Hepatocyte (in vitro differentiated cells): ENCODE measurements at regions not wholly inside any gene's neighbourhood (a gene's known extent, or its start where the extent isn't known, plus 50 kb on each side); places are given as distances from the start of the nearest gene placed in this dataset.

Experiments used
- DNase-seq: peaks from one replicate; pipeline ENCODE4 v3.0.0-alpha.2; 2016; ENCODE audit warnings: low spot score
- H2AFZ ChIP-seq: fragments of 200-600 bp; sonication (generic); 2 replicates; pipeline ENCODE4 v1.6.0; 2016; ENCODE audit warnings: antibody characterized with exemption, mild to moderate bottlenecking
- H3K27ac ChIP-seq: fragments of 200-600 bp; sonication (generic); 2 replicates; pipeline ENCODE4 v1.5.1; 2016; ENCODE audit warnings: mild to moderate bottlenecking
- H3K27me3 ChIP-seq: fragments of 200-600 bp; sonication (generic); 2 replicates; pipeline ENCODE4 v1.6.1; 2016
- H3K36me3 ChIP-seq: fragments of 200-600 bp; sonication (generic); replicated peaks from 2 replicates; pipeline ENCODE4 v1.5.1; 2016; ENCODE audit warnings: low read depth; ENCODE audit not compliant: insufficient read depth
- H3K4me1 ChIP-seq: fragments of 200-600 bp; sonication (generic); 2 replicates; pipeline ENCODE4 v1.5.1; 2016; ENCODE audit warnings: mild to moderate bottlenecking, moderate library complexity; ENCODE audit not compliant: insufficient read depth
- H3K4me2 ChIP-seq: fragments of 200-600 bp; sonication (generic); 2 replicates; pipeline ENCODE4 v1.6.0; 2016
- H3K4me3 ChIP-seq: fragments of 200-600 bp; sonication (generic); 2 replicates; pipeline ENCODE4 v1.5.1; 2016; ENCODE audit warnings: mild to moderate bottlenecking
- H3K79me2 ChIP-seq: fragments of 200-600 bp; sonication (generic); 2 replicates; pipeline ENCODE4 v1.6.0; 2017; ENCODE audit warnings: mild to moderate bottlenecking
- H3K9me2 ChIP-seq: fragments of 200-600 bp; sonication (generic); replicated peaks from 2 replicates; pipeline ENCODE4 v1.6.0; 2017; ENCODE audit warnings: mild to moderate bottlenecking; ENCODE audit not compliant: insufficient read depth
- H3K9me3 ChIP-seq: fragments of 200-600 bp; sonication (generic); 2 replicates; pipeline ENCODE4 v1.5.1; 2016; ENCODE audit warnings: low read depth, mild to moderate bottlenecking
- H4K20me1 ChIP-seq: fragments of 200-600 bp; sonication (generic); 2 replicates; pipeline ENCODE4 v1.6.0; 2016; ENCODE audit warnings: mild to moderate bottlenecking; ENCODE audit not compliant: insufficient read depth, poor library complexity, severe bottlenecking
- EZH2 ChIP-seq: fragments of 200-600 bp; sonication (generic); IDR thresholded peaks from 2 replicates; pipeline ENCODE4 v1.6.1; 2016; ENCODE audit warnings: antibody characterized with exemption, mild to moderate bottlenecking, borderline replicate concordance
- EZH2phosphoT487 ChIP-seq: fragments of 200-600 bp; sonication (generic); IDR thresholded peaks from one replicate; pipeline ENCODE4 v1.6.1; 2018; ENCODE audit warnings: antibody characterized with exemption, mild to moderate bottlenecking, low read depth, moderate library complexity; ENCODE audit not compliant: unreplicated experiment, severe bottlenecking
- WGBS: methylation state at CpG from one replicate; pipeline ENCODE4 v1.1.6; 2016; ENCODE audit warnings: low lambda C conversion rate; ENCODE audit errors: missing lambda C conversion rate; 5-methylcytosine and 5-hydroxymethylcytosine counted together
- TF ChIP-seq, protein P1 (sequence below): fragments of 200-600 bp; sonication (generic); IDR thresholded peaks from 2 replicates; pipeline ENCODE4 v1.5.1; 2016; ENCODE audit warnings: antibody characterized with exemption, mild to moderate bottlenecking; ENCODE audit not compliant: poor library complexity

DNA sequence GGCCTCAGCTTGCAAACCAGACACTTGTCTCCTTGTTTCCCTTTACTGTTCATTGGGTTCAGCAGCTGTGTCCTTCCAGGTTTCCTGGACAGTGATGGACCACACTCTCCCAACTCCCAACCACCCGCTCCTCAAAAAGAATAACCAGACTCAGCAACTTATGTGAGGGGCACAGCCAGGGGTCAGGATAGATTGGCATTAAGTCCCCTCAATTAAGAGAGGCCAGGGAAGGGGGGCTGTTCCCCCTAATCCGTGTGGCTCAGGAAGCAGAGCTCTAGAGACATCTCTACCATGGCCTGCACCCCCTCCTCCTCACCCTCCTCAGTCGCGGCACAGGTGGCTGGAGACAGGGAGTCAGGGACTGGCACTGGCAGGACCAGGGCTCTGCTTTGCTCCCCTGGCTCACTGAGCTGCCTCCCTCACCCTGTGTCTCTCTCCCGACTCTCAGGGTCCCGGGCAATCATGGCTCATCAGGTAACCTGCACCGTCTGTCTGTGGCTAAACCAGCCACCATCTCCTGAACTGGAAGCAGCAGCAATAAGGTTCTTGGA lies 111.7 kb downstream of the ZNF280B start:
- no peaks in the 10 kb centered on the region for H4K20me1 ChIP-seq
- DNase-seq, result no peak
- no peak overlapping the region for H3K4me2 ChIP-seq
- WGBS, result 73% methylated on average over 7 of the region's 7 CpGs
- no peaks in the 10 kb centered on the region for H3K9me2 ChIP-seq
- no peaks in the 10 kb centered on the region for H3K36me3 ChIP-seq
- H3K79me2 ChIP-seq, result no peaks in the 10 kb centered on the region
- no peak overlapping the region for H2AFZ ChIP-seq
- no peak overlapping the region for H3K4me3 ChIP-seq
- TF ChIP-seq, protein P1, sequence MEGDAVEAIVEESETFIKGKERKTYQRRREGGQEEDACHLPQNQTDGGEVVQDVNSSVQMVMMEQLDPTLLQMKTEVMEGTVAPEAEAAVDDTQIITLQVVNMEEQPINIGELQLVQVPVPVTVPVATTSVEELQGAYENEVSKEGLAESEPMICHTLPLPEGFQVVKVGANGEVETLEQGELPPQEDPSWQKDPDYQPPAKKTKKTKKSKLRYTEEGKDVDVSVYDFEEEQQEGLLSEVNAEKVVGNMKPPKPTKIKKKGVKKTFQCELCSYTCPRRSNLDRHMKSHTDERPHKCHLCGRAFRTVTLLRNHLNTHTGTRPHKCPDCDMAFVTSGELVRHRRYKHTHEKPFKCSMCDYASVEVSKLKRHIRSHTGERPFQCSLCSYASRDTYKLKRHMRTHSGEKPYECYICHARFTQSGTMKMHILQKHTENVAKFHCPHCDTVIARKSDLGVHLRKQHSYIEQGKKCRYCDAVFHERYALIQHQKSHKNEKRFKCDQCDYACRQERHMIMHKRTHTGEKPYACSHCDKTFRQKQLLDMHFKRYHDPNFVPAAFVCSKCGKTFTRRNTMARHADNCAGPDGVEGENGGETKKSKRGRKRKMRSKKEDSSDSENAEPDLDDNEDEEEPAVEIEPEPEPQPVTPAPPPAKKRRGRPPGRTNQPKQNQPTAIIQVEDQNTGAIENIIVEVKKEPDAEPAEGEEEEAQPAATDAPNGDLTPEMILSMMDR, result no peak
- TF ChIP-seq EZH2 (no peak), EZH2phosphoT487 (no peak)
- peaks cover 8% of the 10 kb centered on the region for H3K27me3 ChIP-seq
- no peaks in the 10 kb centered on the region for H3K4me1 ChIP-seq
- no peak overlapping the region for H3K27ac ChIP-seq
- no peaks in the 10 kb centered on the region for H3K9me3 ChIP-seq

DNA sequence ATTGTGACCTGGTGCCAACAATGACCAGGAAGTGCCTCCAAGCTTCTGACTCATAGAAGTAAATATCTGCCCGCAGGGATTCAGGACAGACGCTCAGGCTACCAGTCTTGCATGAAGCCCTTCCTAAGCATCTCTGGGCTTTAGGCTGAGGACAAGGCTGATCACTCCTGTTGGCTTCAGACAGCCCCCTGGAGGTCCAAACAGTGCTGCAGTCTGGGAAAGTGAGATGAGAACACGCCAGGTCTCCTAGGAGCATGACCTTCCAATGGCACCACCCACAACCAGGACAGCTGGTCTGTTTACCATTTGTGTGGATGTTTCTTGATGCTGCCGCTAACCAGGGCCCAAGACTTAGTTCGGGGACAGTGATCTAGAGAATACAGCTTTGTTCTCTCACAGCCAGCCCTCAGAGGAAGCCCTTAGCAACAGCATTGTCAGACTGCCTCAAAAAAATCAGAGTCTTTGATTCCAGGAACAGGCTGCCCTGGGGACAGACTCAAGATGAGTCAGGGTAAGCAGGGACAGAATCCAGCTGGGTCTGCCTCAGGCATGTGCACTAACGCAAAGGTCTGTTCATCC lies 111.2 kb downstream of the ZNF280B start:
- peaks cover 8% of the 10 kb centered on the region for H3K27me3 ChIP-seq
- H3K4me2 ChIP-seq, result no peak overlapping the region
- no peak overlapping the region for H2AFZ ChIP-seq
- H3K4me1 ChIP-seq, result no peaks in the 10 kb centered on the region
- H4K20me1 ChIP-seq, result no peaks in the 10 kb centered on the region
- H3K9me2 ChIP-seq, result no peaks in the 10 kb centered on the region
- H3K36me3 ChIP-seq, result no peaks in the 10 kb centered on the region
- H3K27ac ChIP-seq, result no peak overlapping the region
- DNase-seq, result no peak
- H3K9me3 ChIP-seq, result no peaks in the 10 kb centered on the region
- 42% methylated on average over 6 of the region's 6 CpGs for WGBS
- H3K4me3 ChIP-seq, result no peak overlapping the region
- TF ChIP-seq EZH2phosphoT487 (no peak), EZH2 (no peak)
- TF ChIP-seq, protein P1, result no peak
- H3K79me2 ChIP-seq, result no peaks in the 10 kb centered on the region

DNA sequence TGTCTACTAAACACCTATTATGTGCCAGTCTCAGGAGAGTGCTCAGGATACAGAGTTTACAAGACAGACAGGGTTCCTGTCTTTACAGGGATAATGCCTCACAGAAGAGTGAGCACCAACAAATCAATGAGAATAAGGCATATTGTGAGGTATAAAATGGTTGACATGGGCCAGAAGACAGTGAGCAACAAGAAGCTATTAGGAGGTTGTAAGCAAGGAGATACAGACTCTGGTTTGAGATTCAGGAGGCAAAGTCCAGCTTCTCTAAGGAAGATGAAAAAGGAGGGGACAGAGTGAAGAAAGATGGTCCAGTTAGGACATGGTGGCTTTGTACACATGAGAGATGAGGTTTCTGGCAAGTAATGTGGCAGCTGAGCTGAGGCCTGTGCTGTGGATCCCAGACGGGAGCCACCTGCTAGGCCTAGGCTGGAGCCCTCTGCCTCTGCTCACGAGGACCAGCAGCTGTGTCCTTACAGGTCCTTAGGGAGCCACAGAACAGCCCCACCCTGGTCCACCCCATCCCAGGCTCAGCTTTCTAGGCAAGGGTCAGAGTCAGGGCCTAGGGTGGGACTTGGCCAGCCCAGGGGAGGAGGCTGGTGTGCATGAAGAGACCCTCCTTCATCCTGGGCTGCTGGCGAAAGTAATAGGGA lies 110.5 kb downstream of the ZNF280B start:
- 63% methylated on average over 3 of the region's 3 CpGs for WGBS

More for the DNA sequence above, 110.5 kb downstream of the ZNF280B start:
- no peaks in the 10 kb centered on the region for H4K20me1 ChIP-seq
- no peaks in the 10 kb centered on the region for H3K9me2 ChIP-seq
- no peaks in the 10 kb centered on the region for H3K9me3 ChIP-seq
- no peak overlapping the region for H2AFZ ChIP-seq
- H3K4me1 ChIP-seq, result no peaks in the 10 kb centered on the region
- peaks cover 8% of the 10 kb centered on the region for H3K27me3 ChIP-seq
- no peaks in the 10 kb centered on the region for H3K36me3 ChIP-seq
- DNase-seq, result no peak
- no peaks in the 10 kb centered on the region for H3K79me2 ChIP-seq
- TF ChIP-seq EZH2, result no peak
- TF ChIP-seq, protein P1, result no peak
- no peak for TF ChIP-seq EZH2phosphoT487
- H3K4me2 ChIP-seq, result no peak overlapping the region
- H3K4me3 ChIP-seq, result no peak overlapping the region
- H3K27ac ChIP-seq, result no peak overlapping the region
